ENCODE measurements at regions not wholly inside any gene's neighbourhood (a gene's known extent, or its start where the extent isn't known, plus 50 kb on each side); places are given as distances from the start of the nearest gene placed in this dataset.

- DNase-seq (ENCODE audit: low read depth): no peak
Measured at GRCh38 chr10:128373831-128374230, 247.6 kb upstream of the MKI67 start.

- DNase-seq (ENCODE audit: low read depth): no peak
Measured at GRCh38 chr10:128375171-128375570, 248.9 kb upstream of the MKI67 start.

GRCh38 chr10:128377364-128377987 lies 251.3 kb upstream of the MKI67 start:
- DNase-seq (ENCODE audit: low read depth): no peak

GRCh38 chr10:128377988-128378387 lies 251.8 kb upstream of the MKI67 start:
- no peak for DNase-seq (ENCODE audit: low read depth)

- no peak for DNase-seq (ENCODE audit: low read depth)
Measured at GRCh38 chr10:128380946-128381345, 254.7 kb upstream of the MKI67 start.

- no peak for DNase-seq (ENCODE audit: low read depth)
Measured at GRCh38 chr10:128382225-128382624, 256.0 kb upstream of the MKI67 start.

GRCh38 chr10:128384831-128385230 lies 258.6 kb upstream of the MKI67 start:
- no peak for DNase-seq (ENCODE audit: low read depth)

- DNase-seq (ENCODE audit: low read depth): no peak
Measured at GRCh38 chr10:128386231-128386630, 260.0 kb upstream of the MKI67 start.

- DNase-seq (ENCODE audit: low read depth): no peak
Measured at GRCh38 chr10:128386816-128387604, 260.8 kb upstream of the MKI67 start.

GRCh38 chr10:128390596-128390995 lies 264.4 kb upstream of the MKI67 start:
- DNase-seq (ENCODE audit: low read depth): no peak

GRCh38 chr10:128393546-128393945 lies 267.3 kb upstream of the MKI67 start:
- DNase-seq (ENCODE audit: low read depth): no peak

- no peak for DNase-seq (ENCODE audit: low read depth)
Measured at GRCh38 chr10:128398118-128398517, 271.9 kb upstream of the MKI67 start.

GRCh38 chr10:128398999-128399398 lies 272.8 kb upstream of the MKI67 start:
- DNase-seq (ENCODE audit: low read depth): no peak

- no peak for DNase-seq (ENCODE audit: low read depth)
Measured at GRCh38 chr10:128400564-128400963, 274.3 kb upstream of the MKI67 start.

- no peak for DNase-seq (ENCODE audit: low read depth)
Measured at GRCh38 chr10:128405450-128405849, 279.2 kb upstream of the MKI67 start.

- DNase-seq (ENCODE audit: low read depth): no peak
Measured at GRCh38 chr10:128411643-128412042, 285.4 kb upstream of the MKI67 start.

- DNase-seq (ENCODE audit: low read depth): no peak
Measured at GRCh38 chr10:128414568-128414967, 288.3 kb upstream of the MKI67 start.

GRCh38 chr10:128416231-128416630 lies 290.0 kb upstream of the MKI67 start:
- no peak for DNase-seq (ENCODE audit: low read depth)

- no peak for DNase-seq (ENCODE audit: low read depth)
Measured at GRCh38 chr10:128417826-128418225, 291.6 kb upstream of the MKI67 start.

GRCh38 chr10:128418819-128419218 lies 292.6 kb upstream of the MKI67 start:
- DNase-seq (ENCODE audit: low read depth): no peak

- DNase-seq (ENCODE audit: low read depth): no peak
Measured at GRCh38 chr10:128419466-128420019, 293.3 kb upstream of the MKI67 start.

GRCh38 chr10:128420623-128421022 lies 294.4 kb upstream of the MKI67 start:
- no peak for DNase-seq (ENCODE audit: low read depth)

- DNase-seq (ENCODE audit: low read depth): no peak
Measured at GRCh38 chr10:128421371-128422160, 295.3 kb upstream of the MKI67 start.
